PC-9 (cell line): ENCODE measurements at regions not wholly inside any gene's neighbourhood (a gene's known extent, or its start where the extent isn't known, plus 50 kb on each side); places are given as distances from the start of the nearest gene placed in this dataset.

Experiments
- CTCF ChIP-seq: fragments of 200-600 bp; sonication (generic); conservative IDR thresholded peaks from 2 replicates; pipeline ENCODE4 v1.6.1; 2017; ENCODE audit warnings: mixed run types, antibody characterized with exemption, mild to moderate bottlenecking, moderate library complexity
- EZH2 ChIP-seq: fragments of 200-600 bp; sonication (generic); IDR thresholded peaks from 2 replicates; pipeline ENCODE4 v1.8.0; 2017; ENCODE audit warnings: antibody characterized with exemption, low read depth

GRCh38 chrX:10310511-10310910 lies 153.7 kb downstream of the CLCN4 start:
- TF ChIP-seq CTCF (no peak), EZH2 (no peak)
